H9 (cell line): ENCODE measurements at regions not wholly inside any gene's neighbourhood (a gene's known extent, or its start where the extent isn't known, plus 50 kb on each side); places are given as distances from the start of the nearest gene placed in this dataset.

ENCODE experiments used
- DNase-seq: peaks from one replicate; pipeline ENCODE4 v3.0.0-alpha.2; 2017
- H2AFZ ChIP-seq: one replicate; pipeline ENCODE4 v1.6.1; 2013; ENCODE audit warnings: mild to moderate bottlenecking, low read length, control low read depth, moderate library complexity
- H2AK5ac ChIP-seq: 2 replicates; pipeline ENCODE4 v1.6.1; 2013; ENCODE audit warnings: low read length, control low read depth, mixed read lengths; ENCODE audit not compliant: insufficient read length
- H2BK120ac ChIP-seq: one replicate; pipeline ENCODE4 v1.6.1; 2013; ENCODE audit warnings: low read depth, mild to moderate bottlenecking, low read length, control low read depth, inconsistent platforms; ENCODE audit not compliant: poor library complexity, severe bottlenecking
- H2BK12ac ChIP-seq: 2 replicates; pipeline ENCODE4 v1.6.1; 2013; ENCODE audit warnings: low read length, control low read depth, mixed read lengths, low read depth; ENCODE audit not compliant: insufficient read length
- H2BK15ac ChIP-seq: 2 replicates; pipeline ENCODE4 v1.6.1; 2013; ENCODE audit warnings: low read depth, low read length, control low read depth
- H2BK20ac ChIP-seq: one replicate; pipeline ENCODE4 v1.6.1; 2013; ENCODE audit warnings: low read depth, mild to moderate bottlenecking, low read length, control low read depth, inconsistent platforms; ENCODE audit not compliant: poor library complexity, severe bottlenecking
- H2BK5ac ChIP-seq: 2 replicates; pipeline ENCODE4 v1.6.1; 2013; ENCODE audit warnings: low read length, control low read depth, mixed read lengths; ENCODE audit not compliant: insufficient read length
- H3K14ac ChIP-seq: 2 replicates; pipeline ENCODE4 v1.6.1; 2013; ENCODE audit warnings: low read length, control low read depth; ENCODE audit not compliant: insufficient read depth
- H3K18ac ChIP-seq: 2 replicates; pipeline ENCODE4 v1.6.1; 2013; ENCODE audit warnings: low read depth, mild to moderate bottlenecking, mixed read lengths, low read length, control low read depth; ENCODE audit not compliant: insufficient read length
- H3K23ac ChIP-seq: 2 replicates; pipeline ENCODE4 v1.6.1; 2013; ENCODE audit warnings: low read length, control low read depth, mixed read lengths, low read depth; ENCODE audit not compliant: insufficient read length
- H3K23me2 ChIP-seq: 2 replicates; pipeline ENCODE4 v1.6.1; 2013; ENCODE audit warnings: low read depth, mild to moderate bottlenecking, mixed read lengths, low read length, control low read depth; ENCODE audit not compliant: insufficient read length, poor library complexity, severe bottlenecking
- H3K27ac ChIP-seq: 2 replicates; pipeline ENCODE4 v1.5.1; 2013; ENCODE audit warnings: low read length, control low read depth, mixed read lengths, low read depth; ENCODE audit not compliant: insufficient read length
- H3K27me3 ChIP-seq: 2 replicates; pipeline ENCODE4 v1.6.1; 2013; ENCODE audit warnings: low read length, control low read depth, inconsistent platforms; ENCODE audit not compliant: insufficient read depth
- H3K4ac ChIP-seq: 2 replicates; pipeline ENCODE4 v1.6.1; 2013; ENCODE audit warnings: low read depth, mild to moderate bottlenecking, control low read depth, inconsistent platforms, low read length, moderate library complexity
- H3K4me1 ChIP-seq: 2 replicates; pipeline ENCODE4 v1.6.1; 2013; ENCODE audit warnings: low read length, control low read depth, inconsistent platforms; ENCODE audit not compliant: insufficient read depth
- H3K4me2 ChIP-seq: 2 replicates; pipeline ENCODE4 v1.6.1; 2013; ENCODE audit warnings: low read length, control low read depth, mixed read lengths; ENCODE audit not compliant: insufficient read length, insufficient read depth
- H3K56ac ChIP-seq: 2 replicates; pipeline ENCODE4 v1.6.1; 2013; ENCODE audit warnings: low read depth, mild to moderate bottlenecking, mixed read lengths, low read length, control low read depth; ENCODE audit not compliant: insufficient read length
- H3K79me1 ChIP-seq: 2 replicates; pipeline ENCODE4 v1.6.1; 2013; ENCODE audit warnings: low read depth, mild to moderate bottlenecking, moderate library complexity, low read length, control low read depth, inconsistent platforms; ENCODE audit not compliant: insufficient read depth, poor library complexity, severe bottlenecking
- H3K79me2 ChIP-seq: 2 replicates; pipeline ENCODE4 v1.6.1; 2013; ENCODE audit warnings: low read length, control low read depth, inconsistent platforms; ENCODE audit not compliant: insufficient read depth
- H3K9ac ChIP-seq: 2 replicates; pipeline ENCODE4 v1.6.1; 2013; ENCODE audit warnings: low read length, control low read depth, mixed read lengths; ENCODE audit not compliant: insufficient read length; ENCODE audit errors: extremely low read depth
- H3K9me3 ChIP-seq: one replicate; pipeline ENCODE4 v1.6.1; 2013; ENCODE audit warnings: low read depth, low read length, inconsistent platforms; ENCODE audit not compliant: control insufficient read depth
- H3T11ph ChIP-seq: one replicate; pipeline ENCODE4 v1.6.1; 2013; ENCODE audit warnings: mild to moderate bottlenecking, low read length, control low read depth, inconsistent platforms
- H4K20me1 ChIP-seq: one replicate; pipeline ENCODE4 v1.6.1; 2013; ENCODE audit not compliant: control insufficient read depth, insufficient read length, insufficient read depth
- H4K5ac ChIP-seq: 2 replicates; pipeline ENCODE4 v1.6.1; 2013; ENCODE audit warnings: low read depth, mild to moderate bottlenecking, mixed read lengths, low read length, control low read depth; ENCODE audit not compliant: insufficient read length
- H4K8ac ChIP-seq: replicated peaks from 2 replicates; pipeline ENCODE4 v1.6.1; 2013; ENCODE audit warnings: low read length, control low read depth, mixed read lengths, low read depth; ENCODE audit not compliant: insufficient read length
- H4K91ac ChIP-seq: 2 replicates; pipeline ENCODE4 v1.6.1; 2013; ENCODE audit warnings: low read depth, mild to moderate bottlenecking, moderate library complexity, mixed read lengths, low read length, control low read depth; ENCODE audit not compliant: insufficient read length
- H3K27ac Mint-ChIP-seq, 3 experiments: 2 replicates in 2 of 3; 3 replicates in 1 of 3; pipeline ENCODE4 v1.8.0; 2020 to 2021; ENCODE audit warnings: mixed read lengths in 3 of 3, mild to moderate bottlenecking in 1 of 3, moderate library complexity in 1 of 3
- H3K27me3 Mint-ChIP-seq: 2 replicates; pipeline ENCODE4 v1.8.0; 2021; ENCODE audit warnings: low read depth, mild to moderate bottlenecking, moderate library complexity, mixed read lengths
- H3K36me3 Mint-ChIP-seq, 3 experiments: 2 replicates in 2 of 3; 3 replicates in 1 of 3; pipeline ENCODE4 v1.8.0; 2020 to 2021; ENCODE audit warnings: low read depth in 3 of 3, mixed read lengths in 3 of 3; ENCODE audit not compliant: insufficient read depth in 1 of 3
- H3K4me1 Mint-ChIP-seq, 2 experiments: 2 replicates each; pipeline ENCODE4 v1.8.0; 2020; ENCODE audit warnings: mixed read lengths in 2 of 2
- H3K4me3 Mint-ChIP-seq, 2 experiments: 2 replicates in 1 of 2; 3 replicates in 1 of 2; pipeline ENCODE4 v1.8.0; 2020 to 2021; ENCODE audit warnings: mild to moderate bottlenecking in 2 of 2, mixed read lengths in 2 of 2, moderate library complexity in 1 of 2
- H3K9me3 Mint-ChIP-seq, 2 experiments: 2 replicates in 1 of 2; 3 replicates in 1 of 2; pipeline ENCODE4 v1.8.0; 2020; ENCODE audit warnings: mild to moderate bottlenecking in 2 of 2, mixed read lengths in 2 of 2, moderate library complexity in 1 of 2
- CTCF ChIP-seq: fragments of 200-600 bp; sonication (generic); conservative IDR thresholded peaks from 3 replicates; pipeline ENCODE4 v1.8.0; 2021; ENCODE audit warnings: antibody characterized with exemption, mild to moderate bottlenecking
- WGBS: extraction: QIAGEN DNeasy Blood & Tissue Kit; methylation state at CpG from one replicate; pipeline ENCODE4 v1.1.7; 2013; ENCODE audit warnings: missing lambda C conversion rate, low lambda C conversion rate, mixed read lengths; ENCODE audit not compliant: insufficient read length; ENCODE audit errors: extremely low coverage; 5-methylcytosine and 5-hydroxymethylcytosine counted together

GRCh38 chr15:31257286-31257685 lies 69.3 kb upstream of the KLF13 start:
- Histone ChIP-seq H3T11ph (no peak overlapping the region), H4K91ac (no peak overlapping the region), H3K56ac (no peak overlapping the region), H3K4me1 (no peaks in the 10 kb centered on the region), H3K79me1 (no peaks in the 10 kb centered on the region), H2BK12ac (no peak overlapping the region), H3K14ac (no peak overlapping the region), H3K27ac (no peak overlapping the region), H4K8ac (no peak overlapping the region), H3K23me2 (no peaks in the 10 kb centered on the region), H2BK120ac (no peak overlapping the region), H2BK20ac (no peak overlapping the region), H3K27me3 (no peaks in the 10 kb centered on the region), H3K4me2 (no peak overlapping the region), H2BK15ac (no peak overlapping the region), H3K23ac (no peak overlapping the region), H3K9ac (no peak overlapping the region), H3K18ac (no peak overlapping the region), H3K9me3 (no peaks in the 10 kb centered on the region), H2AFZ (no peak overlapping the region), H2AK5ac (no peak overlapping the region), H3K4ac (no peak overlapping the region), H3K79me2 (no peaks in the 10 kb centered on the region), H4K5ac (no peak overlapping the region), H4K20me1 (no peaks in the 10 kb centered on the region), H2BK5ac (no peak overlapping the region)
- WGBS, result no CpG with 5 or more reads among the region's 1 CpG
- DNase-seq, result no peak
- Mint-ChIP-seq H3K4me3 (no peak overlapping the region), H3K9me3 (peaks cover 0 to 5% of the 10 kb centered on the region in 2 experiments; a peak in 1 of 5 replicates), H3K36me3 (no peaks in the 10 kb centered on the region), H3K4me1 (0 out of 4 replicates have a peak, but pooled peaks cover 0 to 3% of the 10 kb centered on the region in 2 experiments), H3K27ac (no peak overlapping the region), H3K27me3 (peaks cover 5% of the 10 kb centered on the region)
- TF ChIP-seq CTCF, result no peak
